ENCODE measurements at regions not wholly inside any gene's neighbourhood (a gene's known extent, or its start where the extent isn't known, plus 50 kb on each side); places are given as distances from the start of the nearest gene placed in this dataset.
"Not testable (repeated sequence)": the region's sequence is repeated elsewhere in the genome, so short reads cannot be mapped to it uniquely, and the experiment has no call there.

- H3K4me1 ChIP-seq: no peaks in the 10 kb centered on the region
- no peaks in the 10 kb centered on the region for H3K9me3 ChIP-seq
- H3K36me3 ChIP-seq: no peaks in the 10 kb centered on the region
- intact Hi-C loops (cut with DNase I): no loop called here
- DNase-seq (peak in 1 of 4 donors; percentile 69), ATAC-seq (no peak)
- no peak overlapping the region for H3K27ac ChIP-seq
- H3K4me3 ChIP-seq: no peak overlapping the region
- no peak for TF ChIP-seq CTCF (IDR thresholded peaks at IDR 0.05)
- no peaks in the 10 kb centered on the region for H3K27me3 ChIP-seq
Observed at GRCh38 chr9:31320494-31320893, 1063.9 kb upstream of the ACO1 start.

- intact Hi-C loops (cut with DNase I): no loop called here
- no peaks in the 10 kb centered on the region for H3K27me3 ChIP-seq
- ATAC-seq (no peak), DNase-seq (peak in 1 of 4 donors; percentile 69)
- no peaks in the 10 kb centered on the region for H3K36me3 ChIP-seq
- no peak for TF ChIP-seq CTCF (IDR thresholded peaks at IDR 0.05)
- no peaks in the 10 kb centered on the region for H3K9me3 ChIP-seq
- no peak overlapping the region for H3K4me3 ChIP-seq
- no peaks in the 10 kb centered on the region for H3K4me1 ChIP-seq
- no peak overlapping the region for H3K27ac ChIP-seq
Observed at GRCh38 chr9:31321256-31321655, 1063.2 kb upstream of the ACO1 start.

GRCh38 chr9:31321686-31322085 lies 1062.8 kb upstream of the ACO1 start:
- Histone ChIP-seq H3K27ac (no peak overlapping the region), H3K4me3 (no peak overlapping the region), H3K4me1 (no peaks in the 10 kb centered on the region), H3K36me3 (no peaks in the 10 kb centered on the region), H3K9me3 (no peaks in the 10 kb centered on the region), H3K27me3 (no peaks in the 10 kb centered on the region)
- DNase-seq (peak in 1 of 4 donors; percentile 41), ATAC-seq (no peak)
- intact Hi-C loops (cut with DNase I): no loop called here
- no peak for TF ChIP-seq CTCF (IDR thresholded peaks at IDR 0.05)

GRCh38 chr9:31323726-31324444 lies 1060.6 kb upstream of the ACO1 start:
- no peak for DNase-seq
- intact Hi-C loops (cut with DNase I): no loop called here
- Histone ChIP-seq H3K9me3 (no peaks in the 10 kb centered on the region), H3K4me1 (no peaks in the 10 kb centered on the region), H3K27ac (no peak overlapping the region), H3K4me3 (no peak overlapping the region), H3K36me3 (no peaks in the 10 kb centered on the region), H3K27me3 (no peaks in the 10 kb centered on the region)
- no peak for TF ChIP-seq CTCF (IDR thresholded peaks at IDR 0.05)
- peak; percentile 90 for ATAC-seq

- no peaks in the 10 kb centered on the region for H3K9me3 ChIP-seq
- ATAC-seq: no peak
- intact Hi-C loops (cut with DNase I): no loop called here
- H3K27ac ChIP-seq: no peak overlapping the region
- no peak for DNase-seq
- no peaks in the 10 kb centered on the region for H3K4me1 ChIP-seq
- no peak for TF ChIP-seq CTCF (IDR thresholded peaks at IDR 0.05)
- no peaks in the 10 kb centered on the region for H3K27me3 ChIP-seq
- H3K36me3 ChIP-seq: no peaks in the 10 kb centered on the region
- no peak overlapping the region for H3K4me3 ChIP-seq
Observed at GRCh38 chr9:31325778-31326177, 1058.7 kb upstream of the ACO1 start.

GRCh38 chr9:31326883-31327282 lies 1057.6 kb upstream of the ACO1 start:
- H3K27ac ChIP-seq; H3K9me3 ChIP-seq; intact Hi-C loops (cut with DNase I); H3K4me3 ChIP-seq; H3K36me3 ChIP-seq; H3K4me1 ChIP-seq; ATAC-seq; H3K27me3 ChIP-seq: not testable (repeated sequence)
- peak in 1 of 4 donors; percentile 47 for DNase-seq
